Hepatocyte (in vitro differentiated cells): ENCODE measurements at regions not wholly inside any gene's neighbourhood (a gene's known extent, or its start where the extent isn't known, plus 50 kb on each side); places are given as distances from the start of the nearest gene placed in this dataset.

Experiments
- CTCF ChIP-seq: fragments of 200-600 bp; sonication (generic); IDR thresholded peaks from 2 replicates; pipeline ENCODE4 v1.5.1; 2016; ENCODE audit warnings: antibody characterized with exemption, mild to moderate bottlenecking; ENCODE audit not compliant: poor library complexity
- EZH2phosphoT487 ChIP-seq: fragments of 200-600 bp; sonication (generic); IDR thresholded peaks from one replicate; pipeline ENCODE4 v1.6.1; 2018; ENCODE audit warnings: antibody characterized with exemption, mild to moderate bottlenecking, low read depth, moderate library complexity; ENCODE audit not compliant: unreplicated experiment, severe bottlenecking

GRCh38 chr4:136806844-136807243 is 725.5 kb downstream of the PCDH18 start:
- no peak for TF ChIP-seq CTCF
- TF ChIP-seq EZH2phosphoT487 = no peak
